HFF-Myc (cell line): ENCODE measurements at regions not wholly inside any gene's neighbourhood (a gene's known extent, or its start where the extent isn't known, plus 50 kb on each side); places are given as distances from the start of the nearest gene placed in this dataset.

Experiments used
- DNase-seq: peaks from one replicate; pipeline ENCODE4 v3.0.0-alpha.2; 2011; ENCODE audit warnings: low read depth; ENCODE audit errors: extremely low read depth
- H3K4me3 ChIP-seq: replicated peaks from 2 replicates; pipeline ENCODE4 v1.5.1; 2011; ENCODE audit warnings: low read depth, mild to moderate bottlenecking, control low read depth, low read length
- CTCF ChIP-seq: IDR thresholded peaks from 2 replicates; pipeline ENCODE4 v1.5.1; 2012; ENCODE audit warnings: mild to moderate bottlenecking, low read depth, low read length, control low read depth; ENCODE audit errors: missing control alignments

DNA sequence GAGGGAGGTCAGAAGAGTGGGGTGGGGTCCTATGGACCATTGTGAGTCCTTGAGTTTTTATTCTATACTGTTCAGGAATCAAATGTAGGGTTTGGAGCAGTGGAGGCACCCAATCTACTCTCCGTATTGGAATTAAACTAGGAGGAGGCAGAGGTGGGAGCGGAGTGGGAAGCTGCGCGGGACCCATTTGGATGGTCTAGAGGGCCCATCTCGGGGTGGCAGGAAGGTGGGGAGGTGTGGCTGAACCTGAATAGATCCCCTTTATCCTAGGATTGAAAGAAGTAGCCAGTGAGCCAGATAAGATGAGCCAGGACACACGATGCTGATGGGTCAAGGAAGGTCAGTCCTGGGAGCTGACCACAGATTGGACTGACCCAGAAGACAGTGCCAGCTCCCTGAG, 325.8 kb downstream of the AJAP1 start:
- TF ChIP-seq CTCF, result no peak
- H3K4me3 ChIP-seq, result no peak overlapping the region
- DNase-seq, result no peak

GRCh38 chr1:4978660-4979390, 324.4 kb downstream of the AJAP1 start:
- DNase-seq, result no peak
- no peak overlapping the region for H3K4me3 ChIP-seq
- no peak for TF ChIP-seq CTCF

GRCh38 chr1:4977701-4978100, 323.3 kb downstream of the AJAP1 start:
- H3K4me3 ChIP-seq, result no peak overlapping the region
- no peak for TF ChIP-seq CTCF
- DNase-seq, result no peak

DNA sequence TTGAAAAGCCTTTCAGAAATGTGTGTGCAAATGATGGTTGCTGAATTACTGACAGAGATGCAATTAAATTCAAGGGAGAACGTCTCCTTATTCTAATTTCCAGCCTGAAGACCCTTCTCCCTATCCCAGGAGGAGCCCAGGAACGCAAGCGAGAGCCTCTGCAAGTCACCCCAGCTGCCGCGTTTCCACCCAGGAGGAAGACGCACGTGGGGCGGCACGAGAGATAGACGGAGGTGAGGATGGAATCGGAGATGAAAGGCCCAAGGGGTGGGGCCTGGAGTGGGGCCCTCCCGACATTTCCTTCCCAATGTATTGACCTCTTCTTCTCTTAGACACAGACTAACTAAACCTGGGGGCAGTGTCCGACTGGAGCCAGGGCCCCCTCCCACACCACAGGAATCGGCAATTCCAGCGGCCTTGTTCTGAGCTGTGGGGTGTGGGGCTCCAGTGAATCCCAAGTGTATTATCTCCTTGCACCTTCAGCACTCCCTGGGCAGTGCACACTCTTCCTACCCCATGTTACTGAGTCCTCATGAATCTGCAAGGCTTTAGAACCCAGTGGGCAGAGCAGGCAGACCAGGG, 322.5 kb downstream of the AJAP1 start:
- no peak overlapping the region for H3K4me3 ChIP-seq
- TF ChIP-seq CTCF, result no peak

GRCh38 chr1:4975856-4976255, 321.4 kb downstream of the AJAP1 start:
- DNase-seq, result no peak
- no peak overlapping the region for H3K4me3 ChIP-seq

More for the DNA sequence above, 322.5 kb downstream of the AJAP1 start:
- DNase-seq, result no peak

DNA sequence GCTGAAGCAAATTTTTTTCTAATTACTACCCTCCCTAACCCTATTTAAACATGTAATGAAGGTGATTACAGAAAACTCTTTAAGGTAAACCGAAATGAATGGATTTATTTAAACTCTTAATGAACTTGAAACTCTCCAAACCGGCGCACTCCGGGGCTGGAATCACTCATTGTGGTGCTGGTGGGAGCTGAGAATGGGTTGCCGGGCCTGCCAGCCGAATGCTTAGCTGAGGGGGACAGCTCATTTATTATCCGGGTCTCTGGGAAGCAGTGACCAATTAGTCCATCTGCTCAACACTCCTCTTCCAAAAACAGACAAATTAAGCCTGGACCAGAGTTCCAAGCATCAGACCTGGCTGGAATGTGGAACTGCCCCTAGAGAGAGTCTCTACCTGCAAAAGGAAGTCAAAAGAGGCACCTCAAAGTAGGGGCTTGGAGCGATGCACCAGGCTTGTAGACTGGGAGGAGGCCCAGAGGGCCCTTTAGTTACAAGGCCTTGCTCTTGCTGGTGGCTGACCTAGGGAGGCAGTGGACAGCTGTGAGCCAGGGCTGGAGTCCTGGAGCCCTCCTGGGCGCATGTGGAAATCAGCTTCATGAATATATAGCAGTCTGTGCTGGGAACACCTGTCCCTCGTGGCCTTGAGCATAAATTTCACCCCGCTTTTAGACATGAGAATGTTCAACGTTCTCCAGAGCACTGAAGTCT, 320.7 kb downstream of the AJAP1 start:
- no peak for DNase-seq
- no peak for TF ChIP-seq CTCF
- H3K4me3 ChIP-seq, result no peak overlapping the region

More at GRCh38 chr1:4975856-4976255, 321.4 kb downstream of the AJAP1 start:
- no peak for TF ChIP-seq CTCF
